GM12872 (cell line): ENCODE measurements at regions not wholly inside any gene's neighbourhood (a gene's known extent, or its start where the extent isn't known, plus 50 kb on each side); places are given as distances from the start of the nearest gene placed in this dataset.

Experiments
- CTCF ChIP-seq: IDR thresholded peaks from 3 replicates; pipeline ENCODE4 v1.5.1; 2011; ENCODE audit warnings: low read depth, mild to moderate bottlenecking, low read length, moderate library complexity; ENCODE audit not compliant: insufficient read depth

- no peak for TF ChIP-seq CTCF
Observed at GRCh38 chr5:174937201-174938123, 213.1 kb downstream of the MSX2 start.

- TF ChIP-seq CTCF = peak; percentile 98
Observed at GRCh38 chr5:174935854-174936474, 211.6 kb downstream of the MSX2 start.

GRCh38 chr5:174925586-174925985 lies 201.2 kb downstream of the MSX2 start:
- TF ChIP-seq CTCF = no peak

- no peak for TF ChIP-seq CTCF
Observed at GRCh38 chr5:174922955-174923354, 198.6 kb downstream of the MSX2 start.

- no peak for TF ChIP-seq CTCF
Observed at GRCh38 chr5:174920906-174921550, 196.6 kb downstream of the MSX2 start.

- no peak for TF ChIP-seq CTCF
Observed at GRCh38 chr5:174919351-174919750, 195.0 kb downstream of the MSX2 start.

- TF ChIP-seq CTCF = no peak
Observed at GRCh38 chr5:174918655-174919054, 194.3 kb downstream of the MSX2 start.
